MG63 (cell line): ENCODE measurements at regions not wholly inside any gene's neighbourhood (a gene's known extent, or its start where the extent isn't known, plus 50 kb on each side); places are given as distances from the start of the nearest gene placed in this dataset.
"Not testable (repeated sequence)": the region's sequence is repeated elsewhere in the genome, so short reads cannot be mapped to it uniquely, and the experiment has no call there.

Experiments
- DNase-seq: peaks from one replicate; pipeline ENCODE4 v3.0.0-alpha.2; 2020
- H3K27me3 ChIP-seq: fragments of 250-450 bp; sonication (Bioruptor Pico); 2 replicates; pipeline ENCODE4 v1.5.1; 2020; ENCODE audit warnings: mild to moderate bottlenecking, moderate library complexity
- H3K36me3 ChIP-seq: fragments of 250-450 bp; sonication (Bioruptor Pico); 2 replicates; pipeline ENCODE4 v1.5.1; 2020; ENCODE audit warnings: mild to moderate bottlenecking, moderate library complexity
- H3K4me3 ChIP-seq: fragments of 250-450 bp; sonication (Bioruptor Pico); 2 replicates; pipeline ENCODE4 v1.5.1; 2020; ENCODE audit warnings: mild to moderate bottlenecking, moderate library complexity
- H3K9me3 ChIP-seq: fragments of 250-450 bp; sonication (Bioruptor Pico); 2 replicates; pipeline ENCODE4 v1.5.1; 2020; ENCODE audit warnings: mild to moderate bottlenecking, moderate library complexity

- DNase-seq, H3K4me3 ChIP-seq, H3K27me3 ChIP-seq, H3K9me3 ChIP-seq, H3K36me3 ChIP-seq: not testable (repeated sequence)
Measured at GRCh38 chr14:83091991-83092956, 1558.6 kb upstream of the SEL1L start.

GRCh38 chr14:83096092-83096491 lies 1562.4 kb upstream of the SEL1L start:
- Histone ChIP-seq H3K27me3 (no peaks in the 10 kb centered on the region), H3K36me3 (no peaks in the 10 kb centered on the region), H3K4me3 (no peak overlapping the region), H3K9me3 (no peaks in the 10 kb centered on the region)
- no peak for DNase-seq

- no peak overlapping the region for H3K4me3 ChIP-seq
- no peaks in the 10 kb centered on the region for H3K27me3 ChIP-seq
- no peaks in the 10 kb centered on the region for H3K9me3 ChIP-seq
- H3K36me3 ChIP-seq = no peaks in the 10 kb centered on the region
- no peak for DNase-seq
Measured at GRCh38 chr14:83101846-83102245, 1568.2 kb upstream of the SEL1L start.

GRCh38 chr14:83118029-83118428 lies 1584.4 kb upstream of the SEL1L start:
- Histone ChIP-seq H3K4me3 (no peak overlapping the region), H3K36me3 (no peaks in the 10 kb centered on the region), H3K27me3 (no peaks in the 10 kb centered on the region), H3K9me3 (no peaks in the 10 kb centered on the region)
- DNase-seq = no peak

GRCh38 chr14:83120187-83120586 lies 1586.5 kb upstream of the SEL1L start:
- Histone ChIP-seq H3K27me3 (no peaks in the 10 kb centered on the region), H3K9me3 (no peaks in the 10 kb centered on the region), H3K4me3 (no peak overlapping the region), H3K36me3 (no peaks in the 10 kb centered on the region)
- no peak for DNase-seq

GRCh38 chr14:83126076-83126475 lies 1592.4 kb upstream of the SEL1L start:
- Histone ChIP-seq H3K4me3 (no peak overlapping the region), H3K36me3 (no peaks in the 10 kb centered on the region), H3K27me3 (no peaks in the 10 kb centered on the region), H3K9me3 (no peaks in the 10 kb centered on the region)
- DNase-seq = no peak

GRCh38 chr14:83128783-83129182 lies 1595.1 kb upstream of the SEL1L start:
- DNase-seq = no peak
- Histone ChIP-seq H3K27me3 (no peaks in the 10 kb centered on the region), H3K4me3 (no peak overlapping the region), H3K9me3 (no peaks in the 10 kb centered on the region), H3K36me3 (no peaks in the 10 kb centered on the region)

GRCh38 chr14:83129496-83129895 lies 1595.8 kb upstream of the SEL1L start:
- H3K9me3 ChIP-seq = no peaks in the 10 kb centered on the region
- no peak for DNase-seq
- H3K27me3 ChIP-seq = no peaks in the 10 kb centered on the region
- no peaks in the 10 kb centered on the region for H3K36me3 ChIP-seq
- no peak overlapping the region for H3K4me3 ChIP-seq

GRCh38 chr14:83133981-83134645 lies 1600.5 kb upstream of the SEL1L start:
- no peak for DNase-seq

GRCh38 chr14:83140756-83141155 lies 1607.1 kb upstream of the SEL1L start:
- Histone ChIP-seq H3K9me3 (no peaks in the 10 kb centered on the region), H3K27me3 (no peaks in the 10 kb centered on the region), H3K4me3 (no peak overlapping the region), H3K36me3 (no peaks in the 10 kb centered on the region)
- no peak for DNase-seq

More at GRCh38 chr14:83133981-83134645, 1600.5 kb upstream of the SEL1L start:
- H3K4me3 ChIP-seq = no peak overlapping the region
- no peaks in the 10 kb centered on the region for H3K27me3 ChIP-seq
- H3K9me3 ChIP-seq = no peaks in the 10 kb centered on the region
- H3K36me3 ChIP-seq = no peaks in the 10 kb centered on the region

GRCh38 chr14:83147006-83147405 lies 1613.4 kb upstream of the SEL1L start:
- Histone ChIP-seq H3K9me3 (no peaks in the 10 kb centered on the region), H3K4me3 (no peak overlapping the region), H3K36me3 (no peaks in the 10 kb centered on the region), H3K27me3 (no peaks in the 10 kb centered on the region)
- DNase-seq = no peak

GRCh38 chr14:83151571-83151970 lies 1617.9 kb upstream of the SEL1L start:
- no peak for DNase-seq
- no peaks in the 10 kb centered on the region for H3K27me3 ChIP-seq
- no peaks in the 10 kb centered on the region for H3K9me3 ChIP-seq
- H3K36me3 ChIP-seq = no peaks in the 10 kb centered on the region
- no peak overlapping the region for H3K4me3 ChIP-seq

- no peak overlapping the region for H3K4me3 ChIP-seq
- no peaks in the 10 kb centered on the region for H3K36me3 ChIP-seq
- no peaks in the 10 kb centered on the region for H3K27me3 ChIP-seq
- DNase-seq = no peak
- H3K9me3 ChIP-seq = no peaks in the 10 kb centered on the region
Measured at GRCh38 chr14:83153081-83153480, 1619.4 kb upstream of the SEL1L start.

GRCh38 chr14:83162361-83162929 lies 1628.8 kb upstream of the SEL1L start:
- H3K36me3 ChIP-seq = no peaks in the 10 kb centered on the region
- no peaks in the 10 kb centered on the region for H3K9me3 ChIP-seq
- H3K27me3 ChIP-seq = no peaks in the 10 kb centered on the region
- H3K4me3 ChIP-seq = no peak overlapping the region
- DNase-seq = no peak

GRCh38 chr14:83163016-83163415 lies 1629.4 kb upstream of the SEL1L start:
- Histone ChIP-seq H3K9me3 (no peaks in the 10 kb centered on the region), H3K4me3 (no peak overlapping the region), H3K27me3 (no peaks in the 10 kb centered on the region), H3K36me3 (no peaks in the 10 kb centered on the region)
- no peak for DNase-seq

GRCh38 chr14:83164016-83164415 lies 1630.4 kb upstream of the SEL1L start:
- Histone ChIP-seq H3K27me3 (no peaks in the 10 kb centered on the region), H3K4me3 (no peak overlapping the region)

GRCh38 chr14:83164591-83164990 lies 1630.9 kb upstream of the SEL1L start:
- H3K36me3 ChIP-seq = no peaks in the 10 kb centered on the region
- no peaks in the 10 kb centered on the region for H3K9me3 ChIP-seq
- H3K27me3 ChIP-seq = no peaks in the 10 kb centered on the region
- no peak overlapping the region for H3K4me3 ChIP-seq
- no peak for DNase-seq

More at GRCh38 chr14:83164016-83164415, 1630.4 kb upstream of the SEL1L start:
- Histone ChIP-seq H3K9me3 (no peaks in the 10 kb centered on the region), H3K36me3 (no peaks in the 10 kb centered on the region)
- DNase-seq = no peak
